ENCODE measurements at regions not wholly inside any gene's neighbourhood (a gene's known extent, or its start where the extent isn't known, plus 50 kb on each side); places are given as distances from the start of the nearest gene placed in this dataset.

DNA sequence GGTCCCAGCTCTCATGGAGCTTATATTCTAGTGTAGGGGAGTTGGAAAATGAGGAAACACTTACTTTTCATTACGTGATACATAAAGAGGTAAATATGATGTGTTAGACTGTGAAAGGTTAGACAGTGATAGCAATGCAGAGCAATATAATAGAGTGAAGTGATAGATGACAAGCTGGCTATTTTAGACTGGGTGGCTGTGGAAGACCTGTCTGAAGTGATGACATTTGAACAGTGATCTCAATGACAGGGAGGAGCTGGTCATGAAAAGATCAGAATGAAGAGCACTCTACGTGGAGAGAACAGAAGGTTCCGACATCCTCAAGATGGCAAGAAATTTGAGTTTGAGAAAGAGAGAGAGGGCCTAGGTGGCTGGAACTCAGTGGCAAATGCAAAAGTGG is 118.9 kb upstream of the MKLN1 start (continued):
- TF ChIP-seq, protein P1, sequence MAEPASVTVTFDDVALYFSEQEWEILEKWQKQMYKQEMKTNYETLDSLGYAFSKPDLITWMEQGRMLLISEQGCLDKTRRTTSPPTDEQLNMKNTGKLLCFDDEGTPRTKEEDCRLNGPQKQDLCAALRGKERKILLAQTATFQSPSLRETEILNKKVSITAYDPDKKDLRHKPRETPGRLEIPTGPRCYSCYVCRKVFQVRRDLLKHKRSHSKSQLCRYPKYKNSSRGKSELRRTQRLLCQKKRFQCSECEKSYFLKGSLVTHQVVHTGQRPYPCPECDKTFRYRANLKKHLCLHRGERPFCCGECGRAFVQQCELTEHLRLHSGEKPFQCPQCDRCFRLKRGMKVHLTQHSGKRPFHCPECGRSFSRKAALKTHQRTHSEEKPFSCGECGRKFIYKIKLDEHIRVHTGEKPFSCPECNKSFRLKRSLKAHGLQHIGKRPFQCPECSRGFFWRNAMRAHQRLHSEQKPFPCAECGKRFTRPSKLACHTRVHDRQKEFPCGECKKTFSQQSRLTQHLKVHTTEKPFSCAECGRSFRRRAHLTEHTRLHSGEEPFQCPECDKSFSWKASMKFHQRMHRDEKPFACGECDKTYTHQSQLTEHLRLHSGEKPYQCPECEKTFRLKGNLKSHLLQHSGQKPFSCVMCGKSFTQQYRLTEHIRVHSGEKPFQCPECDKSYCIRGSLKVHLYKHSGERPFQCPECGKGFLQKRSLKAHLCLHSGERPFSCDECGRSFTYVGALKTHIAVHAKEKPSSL (CRISPR knock-in tag; conservative IDR thresholded peaks at IDR 0.05): no peak
- TF ChIP-seq, protein P2, sequence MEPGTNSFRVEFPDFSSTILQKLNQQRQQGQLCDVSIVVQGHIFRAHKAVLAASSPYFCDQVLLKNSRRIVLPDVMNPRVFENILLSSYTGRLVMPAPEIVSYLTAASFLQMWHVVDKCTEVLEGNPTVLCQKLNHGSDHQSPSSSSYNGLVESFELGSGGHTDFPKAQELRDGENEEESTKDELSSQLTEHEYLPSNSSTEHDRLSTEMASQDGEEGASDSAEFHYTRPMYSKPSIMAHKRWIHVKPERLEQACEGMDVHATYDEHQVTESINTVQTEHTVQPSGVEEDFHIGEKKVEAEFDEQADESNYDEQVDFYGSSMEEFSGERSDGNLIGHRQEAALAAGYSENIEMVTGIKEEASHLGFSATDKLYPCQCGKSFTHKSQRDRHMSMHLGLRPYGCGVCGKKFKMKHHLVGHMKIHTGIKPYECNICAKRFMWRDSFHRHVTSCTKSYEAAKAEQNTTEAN (CRISPR knock-in tag; IDR thresholded peaks at IDR 0.05): no peak

DNA sequence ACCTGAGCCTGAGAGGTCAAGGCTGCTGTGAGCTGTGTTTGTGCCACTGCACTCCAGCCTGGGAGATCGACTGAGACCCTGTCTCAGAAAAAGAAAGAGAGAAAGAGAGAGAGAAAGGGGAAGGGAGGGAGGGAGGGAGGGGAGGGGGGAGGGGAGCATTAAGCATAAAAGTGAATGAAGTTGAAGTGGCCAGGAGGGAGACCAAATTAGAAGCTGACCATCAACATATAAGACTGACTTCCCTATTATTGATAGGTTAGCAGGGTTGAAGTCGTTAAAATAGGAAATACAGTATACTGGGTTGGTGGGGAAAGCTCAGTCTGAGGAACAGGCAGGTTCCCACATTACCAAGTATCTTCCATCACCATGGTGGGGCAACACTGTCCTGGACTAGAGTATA is 117.1 kb upstream of the MKLN1 start:
- peaks cover 8% of the 10 kb centered on the region for H3K9me3 Mint-ChIP-seq
- H3K27ac Mint-ChIP-seq: no peak overlapping the region
- peaks cover 26% of the 10 kb centered on the region for H3K4me1 Mint-ChIP-seq
- H3K4me3 Mint-ChIP-seq: no peak overlapping the region
- ChIA-PET CTCF (no interaction called here), POLR2A (no interaction called here)
- no peak for TF ChIP-seq ZNF317 (CRISPR knock-in tag; IDR thresholded peaks at IDR 0.05; ENCODE audit: borderline replicate concordance, low read depth)
- TF ChIP-seq CBFB (CRISPR knock-in tag; IDR thresholded peaks at IDR 0.05; ENCODE audit: low read depth): no peak
- TF ChIP-seq, protein P3, sequence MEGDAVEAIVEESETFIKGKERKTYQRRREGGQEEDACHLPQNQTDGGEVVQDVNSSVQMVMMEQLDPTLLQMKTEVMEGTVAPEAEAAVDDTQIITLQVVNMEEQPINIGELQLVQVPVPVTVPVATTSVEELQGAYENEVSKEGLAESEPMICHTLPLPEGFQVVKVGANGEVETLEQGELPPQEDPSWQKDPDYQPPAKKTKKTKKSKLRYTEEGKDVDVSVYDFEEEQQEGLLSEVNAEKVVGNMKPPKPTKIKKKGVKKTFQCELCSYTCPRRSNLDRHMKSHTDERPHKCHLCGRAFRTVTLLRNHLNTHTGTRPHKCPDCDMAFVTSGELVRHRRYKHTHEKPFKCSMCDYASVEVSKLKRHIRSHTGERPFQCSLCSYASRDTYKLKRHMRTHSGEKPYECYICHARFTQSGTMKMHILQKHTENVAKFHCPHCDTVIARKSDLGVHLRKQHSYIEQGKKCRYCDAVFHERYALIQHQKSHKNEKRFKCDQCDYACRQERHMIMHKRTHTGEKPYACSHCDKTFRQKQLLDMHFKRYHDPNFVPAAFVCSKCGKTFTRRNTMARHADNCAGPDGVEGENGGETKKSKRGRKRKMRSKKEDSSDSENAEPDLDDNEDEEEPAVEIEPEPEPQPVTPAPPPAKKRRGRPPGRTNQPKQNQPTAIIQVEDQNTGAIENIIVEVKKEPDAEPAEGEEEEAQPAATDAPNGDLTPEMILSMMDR (IDR thresholded peaks at IDR 0.05): no peak
- TF ChIP-seq ZNF232 (CRISPR knock-in tag; IDR thresholded peaks at IDR 0.05): no peak
- TF ChIP-seq HMGA2 (CRISPR knock-in tag; IDR thresholded peaks at IDR 0.05): no peak
- no peak for TF ChIP-seq CREB1 (CRISPR knock-in tag; IDR thresholded peaks at IDR 0.05)
- TF ChIP-seq ZNF423 (CRISPR knock-in tag; IDR thresholded peaks at IDR 0.05): no peak
- no peak for TF ChIP-seq NFATC4 (CRISPR knock-in tag; IDR thresholded peaks at IDR 0.05)
- no peak for TF ChIP-seq ZNF671 (CRISPR knock-in tag; IDR thresholded peaks at IDR 0.05)
- TF ChIP-seq FOXJ3 (CRISPR knock-in tag; IDR thresholded peaks at IDR 0.05; ENCODE audit: borderline replicate concordance): no peak
- TF ChIP-seq, protein P4, sequence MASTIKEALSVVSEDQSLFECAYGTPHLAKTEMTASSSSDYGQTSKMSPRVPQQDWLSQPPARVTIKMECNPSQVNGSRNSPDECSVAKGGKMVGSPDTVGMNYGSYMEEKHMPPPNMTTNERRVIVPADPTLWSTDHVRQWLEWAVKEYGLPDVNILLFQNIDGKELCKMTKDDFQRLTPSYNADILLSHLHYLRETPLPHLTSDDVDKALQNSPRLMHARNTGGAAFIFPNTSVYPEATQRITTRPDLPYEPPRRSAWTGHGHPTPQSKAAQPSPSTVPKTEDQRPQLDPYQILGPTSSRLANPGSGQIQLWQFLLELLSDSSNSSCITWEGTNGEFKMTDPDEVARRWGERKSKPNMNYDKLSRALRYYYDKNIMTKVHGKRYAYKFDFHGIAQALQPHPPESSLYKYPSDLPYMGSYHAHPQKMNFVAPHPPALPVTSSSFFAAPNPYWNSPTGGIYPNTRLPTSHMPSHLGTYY (CRISPR knock-in tag; IDR thresholded peaks at IDR 0.05): no peak
- TF ChIP-seq, protein P5, sequence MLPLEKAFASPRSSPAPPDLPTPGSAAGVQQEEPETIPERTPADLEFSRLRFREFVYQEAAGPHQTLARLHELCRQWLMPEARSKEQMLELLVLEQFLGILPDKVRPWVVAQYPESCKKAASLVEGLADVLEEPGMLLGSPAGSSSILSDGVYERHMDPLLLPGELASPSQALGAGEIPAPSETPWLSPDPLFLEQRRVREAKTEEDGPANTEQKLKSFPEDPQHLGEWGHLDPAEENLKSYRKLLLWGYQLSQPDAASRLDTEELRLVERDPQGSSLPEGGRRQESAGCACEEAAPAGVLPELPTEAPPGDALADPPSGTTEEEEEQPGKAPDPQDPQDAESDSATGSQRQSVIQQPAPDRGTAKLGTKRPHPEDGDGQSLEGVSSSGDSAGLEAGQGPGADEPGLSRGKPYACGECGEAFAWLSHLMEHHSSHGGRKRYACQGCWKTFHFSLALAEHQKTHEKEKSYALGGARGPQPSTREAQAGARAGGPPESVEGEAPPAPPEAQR (CRISPR knock-in tag; IDR thresholded peaks at IDR 0.05): no peak
- TF ChIP-seq, protein P6, sequence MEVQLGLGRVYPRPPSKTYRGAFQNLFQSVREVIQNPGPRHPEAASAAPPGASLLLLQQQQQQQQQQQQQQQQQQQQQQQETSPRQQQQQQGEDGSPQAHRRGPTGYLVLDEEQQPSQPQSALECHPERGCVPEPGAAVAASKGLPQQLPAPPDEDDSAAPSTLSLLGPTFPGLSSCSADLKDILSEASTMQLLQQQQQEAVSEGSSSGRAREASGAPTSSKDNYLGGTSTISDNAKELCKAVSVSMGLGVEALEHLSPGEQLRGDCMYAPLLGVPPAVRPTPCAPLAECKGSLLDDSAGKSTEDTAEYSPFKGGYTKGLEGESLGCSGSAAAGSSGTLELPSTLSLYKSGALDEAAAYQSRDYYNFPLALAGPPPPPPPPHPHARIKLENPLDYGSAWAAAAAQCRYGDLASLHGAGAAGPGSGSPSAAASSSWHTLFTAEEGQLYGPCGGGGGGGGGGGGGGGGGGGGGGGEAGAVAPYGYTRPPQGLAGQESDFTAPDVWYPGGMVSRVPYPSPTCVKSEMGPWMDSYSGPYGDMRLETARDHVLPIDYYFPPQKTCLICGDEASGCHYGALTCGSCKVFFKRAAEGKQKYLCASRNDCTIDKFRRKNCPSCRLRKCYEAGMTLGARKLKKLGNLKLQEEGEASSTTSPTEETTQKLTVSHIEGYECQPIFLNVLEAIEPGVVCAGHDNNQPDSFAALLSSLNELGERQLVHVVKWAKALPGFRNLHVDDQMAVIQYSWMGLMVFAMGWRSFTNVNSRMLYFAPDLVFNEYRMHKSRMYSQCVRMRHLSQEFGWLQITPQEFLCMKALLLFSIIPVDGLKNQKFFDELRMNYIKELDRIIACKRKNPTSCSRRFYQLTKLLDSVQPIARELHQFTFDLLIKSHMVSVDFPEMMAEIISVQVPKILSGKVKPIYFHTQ (CRISPR knock-in tag; IDR thresholded peaks at IDR 0.05): no peak
- TF ChIP-seq ETV6 (CRISPR knock-in tag; IDR thresholded peaks at IDR 0.05): no peak
- TF ChIP-seq SOX15 (CRISPR knock-in tag; IDR thresholded peaks at IDR 0.05): no peak
- ATAC-seq: no peak
- no peak for DNase-seq (ENCODE audit: low spot score)
- peaks cover 2% of the 10 kb centered on the region; the same call in 1 of the 2 replicates for H3K27me3 Mint-ChIP-seq (ENCODE audit: low read depth)
- H3K36me3 Mint-ChIP-seq: no peaks in the 10 kb centered on the region

Data from WTC11 (cell line).